Lower leg skin (tissue), 3 donors: ENCODE measurements at regions not wholly inside any gene's neighbourhood (a gene's known extent, or its start where the extent isn't known, plus 50 kb on each side); places are given as distances from the start of the nearest gene placed in this dataset.

Experiments used
- CTCF ChIP-seq, 3 donors: fragments of 450-650 bp; IDR thresholded peaks; one replicate each; pipeline ENCODE4 v1.5.1; 2016; ENCODE audit warnings: antibody characterized with exemption in 3 of 3, mild to moderate bottlenecking in 3 of 3, moderate library complexity in 2 of 3
- POLR2A ChIP-seq, 2 donors: fragments of 450-650 bp; IDR thresholded peaks; one replicate each; pipeline ENCODE4 v1.6.1; 2016 to 2017; ENCODE audit warnings: antibody characterized with exemption in 2 of 2, mild to moderate bottlenecking in 1 of 2, moderate library complexity in 1 of 2

GRCh38 chr6:22149096-22149495, 147.7 kb downstream of the PRL start:
- TF ChIP-seq CTCF (IDR thresholded peaks at IDR 0.05), result no peak
- TF ChIP-seq POLR2A (IDR thresholded peaks at IDR 0.05), result no peak
